Panc1 (cell line): ENCODE measurements at regions not wholly inside any gene's neighbourhood (a gene's known extent, or its start where the extent isn't known, plus 50 kb on each side); places are given as distances from the start of the nearest gene placed in this dataset.

ENCODE experiments used
- ATAC-seq: fragments of 200-7000 bp; cut with Tn5 transposase; 2 replicates; pipeline ENCODE4 v1.9.1; 2020; ENCODE audit warnings: mild to moderate bottlenecking, moderate library complexity
- BruUV-seq: library from RNA; stranded (reverse); fragments of 400-500 nt; replicated peaks from 2 replicates; lab custom pipeline; 2021; lab: Mats Ljungman, UMichigan
- CTCF ChIA-PET: fragments of 300-600 bp; sonication (Branson Sonifier 250); formaldehyde crosslinking; loops from one replicate; lab custom pipeline; 2022; ENCODE audit warnings: antibody characterized with exemption; lab: Charles Lee
- POLR2A ChIA-PET: fragments of 300-600 bp; sonication (Branson Sonifier 250); formaldehyde crosslinking; loops from one replicate; lab custom pipeline; 2022; ENCODE audit warnings: antibody characterized with exemption; lab: Charles Lee
- DNase-seq: peaks from one replicate; pipeline ENCODE4 v3.0.0-alpha.2; 2010; ENCODE audit warnings: low read depth, low spot score
- H3K27ac ChIP-seq: 2 replicates; pipeline ENCODE4 v1.5.1; 2011; ENCODE audit warnings: mild to moderate bottlenecking, low read length, inconsistent platforms
- H3K27me3 ChIP-seq: fragments of 200-500 bp; sonication (Bioruptor generic); 2 replicates; pipeline ENCODE4 v1.6.0; 2014; ENCODE audit warnings: low read length, inconsistent platforms; ENCODE audit not compliant: control insufficient read depth, insufficient read depth
- H3K36me3 ChIP-seq: fragments of 200-500 bp; sonication (Bioruptor generic); 2 replicates; pipeline ENCODE4 v1.5.1; 2014; ENCODE audit warnings: inconsistent platforms, mild to moderate bottlenecking, low read length, moderate library complexity; ENCODE audit not compliant: control insufficient read depth, insufficient read depth
- H3K4me1 ChIP-seq: 2 replicates; pipeline ENCODE4 v1.5.1; 2011; ENCODE audit warnings: inconsistent platforms, mild to moderate bottlenecking, low read length, moderate library complexity; ENCODE audit not compliant: control insufficient read depth, insufficient read depth
- H3K4me3 ChIP-seq, 2 experiments: 2 replicates each; pipeline ENCODE4 v1.5.1; 2011 to 2012; ENCODE audit warnings: low read depth in 2 of 2, low read length in 2 of 2, mild to moderate bottlenecking in 2 of 2, inconsistent platforms in 1 of 2, moderate library complexity in 1 of 2
- H3K9me3 ChIP-seq: fragments of 200-500 bp; sonication (Bioruptor generic); 2 replicates; pipeline ENCODE4 v1.5.1; 2014; ENCODE audit warnings: low read depth, mild to moderate bottlenecking, inconsistent platforms, low read length, moderate library complexity; ENCODE audit not compliant: control insufficient read depth, insufficient read depth
- CTCF ChIP-seq: fragments of 450-650 bp; IDR thresholded peaks from 2 replicates; pipeline ENCODE4 v1.5.1; 2017; ENCODE audit warnings: mild to moderate bottlenecking
- POLR2AphosphoS5 ChIP-seq: IDR thresholded peaks from 2 replicates; pipeline ENCODE4 v1.6.1; 2012; ENCODE audit warnings: mild to moderate bottlenecking, low read depth, low read length, moderate library complexity
- REST ChIP-seq, 2 experiments: IDR thresholded peaks; 2 replicates each; pipeline ENCODE4 v1.6.1; 2011 to 2012; ENCODE audit warnings: low read depth in 2 of 2, control low read depth in 1 of 2, low read length in 1 of 2, mild to moderate bottlenecking in 1 of 2, moderate library complexity in 1 of 2; ENCODE audit not compliant: insufficient read depth in 1 of 2
- SIN3A ChIP-seq: IDR thresholded peaks from 2 replicates; pipeline ENCODE4 v1.6.1; 2012; ENCODE audit warnings: low read depth, mild to moderate bottlenecking, low read length, moderate library complexity, borderline replicate concordance; ENCODE audit not compliant: insufficient read depth
- TCF7L2 ChIP-seq: IDR thresholded peaks from 2 replicates; pipeline ENCODE4 v1.6.1; 2011; ENCODE audit warnings: mild to moderate bottlenecking, low read depth, low read length, inconsistent platforms
- in situ Hi-C: cut with HindIII; loops from 2 replicates; pipeline ENCODE4 v1.10.0; 2016; ENCODE audit warnings: low sequenced_read_pairs, low pct_unique_long_range_greater_than_20kb
- intact Hi-C: fragments of 100-400 bp; cut with micrococcal nuclease; formaldehyde crosslinking; loops from one replicate; pipeline ENCODE4 v1.10.0; 2022; ENCODE audit not compliant: unreplicated experiment

- Histone ChIP-seq H3K27me3 (no peaks in the 10 kb centered on the region), H3K4me3 (no peak overlapping the region), H3K27ac (no peak overlapping the region), H3K4me1 (no peaks in the 10 kb centered on the region), H3K36me3 (no peaks in the 10 kb centered on the region), H3K9me3 (no peaks in the 10 kb centered on the region)
- ChIA-PET POLR2A (no interaction called here), CTCF (no interaction called here)
- TF ChIP-seq REST (IDR thresholded peaks at IDR 0.05; ENCODE audit: insufficient read depth in 1 of 2, low read depth in 2 of 2, low read length in 1 of 2) (no peak), POLR2AphosphoS5 (no peak), SIN3A (no peak), CTCF (no peak), TCF7L2 (no peak)
- ATAC-seq (no peak), DNase-seq (no peak)
- intact Hi-C loops (no loop called here), in situ Hi-C loops (no loop called here)
- BruUV-seq, result no TSS peak
Observed at GRCh38 chr11:101363706-101364275, 220.0 kb downstream of the TRPC6 start.

- no peak for ATAC-seq
- Histone ChIP-seq H3K27me3 (no peaks in the 10 kb centered on the region), H3K4me3 (no peak overlapping the region), H3K9me3 (no peaks in the 10 kb centered on the region), H3K27ac (no peak overlapping the region), H3K36me3 (no peaks in the 10 kb centered on the region), H3K4me1 (no peaks in the 10 kb centered on the region)
- TF ChIP-seq POLR2AphosphoS5 (no peak), TCF7L2 (no peak), SIN3A (no peak), REST (IDR thresholded peaks at IDR 0.05; ENCODE audit: insufficient read depth in 1 of 2, low read depth in 2 of 2, low read length in 1 of 2) (no peak), CTCF (no peak)
- no peak for DNase-seq
- ChIA-PET POLR2A (interaction anchor here (0.6 kb wide), 1 partner anchor 552 kb away, joined by 3 read pairs; the partner anchor contains the start of gene CEP126), CTCF (no interaction called here)
- no TSS peak for BruUV-seq
- intact Hi-C loops, result no loop called here
- in situ Hi-C loops, result no loop called here
Observed at GRCh38 chr11:101362643-101363042, 221.2 kb downstream of the TRPC6 start.
